HepG2 (cell line): ENCODE measurements at regions not wholly inside any gene's neighbourhood (a gene's known extent, or its start where the extent isn't known, plus 50 kb on each side); places are given as distances from the start of the nearest gene placed in this dataset.

Source experiments
- AHR ChIP-seq: IDR thresholded peaks from 2 replicates; pipeline ENCODE4 v1.6.1; 2018; ENCODE audit warnings: missing genetic modification reagents, missing compliant biosample characterization
- ELF4 ChIP-seq: sonication (generic); formaldehyde crosslinking; IDR thresholded peaks from 2 replicates; pipeline ENCODE4 v1.5.0; 2020; ENCODE audit warnings: missing genetic modification reagents, mild to moderate bottlenecking, moderate library complexity, borderline replicate concordance
- GABPB1 ChIP-seq: IDR thresholded peaks from 2 replicates; pipeline ENCODE4 v1.6.1; 2016; ENCODE audit warnings: mild to moderate bottlenecking, missing genetic modification reagents, moderate library complexity, missing compliant biosample characterization
- JUN ChIP-seq: sonication (generic); formaldehyde crosslinking; IDR thresholded peaks from 2 replicates; pipeline ENCODE4 v1.4.0; 2020; ENCODE audit warnings: mild to moderate bottlenecking, missing genetic modification reagents
- SP4 ChIP-seq: sonication (generic); formaldehyde crosslinking; IDR thresholded peaks from 2 replicates; pipeline ENCODE4 v1.8.1; 2023; ENCODE audit warnings: mild to moderate bottlenecking, missing genetic modification reagents
- SRSF4 ChIP-seq: fragments of 200-400 bp; formaldehyde crosslinking; IDR thresholded peaks from one replicate; pipeline ENCODE4 v1.6.1; 2018; ENCODE audit warnings: mild to moderate bottlenecking, low read depth, low read length, moderate library complexity; ENCODE audit not compliant: poor library complexity, severe bottlenecking
- TMF1 ChIP-seq: sonication (generic); formaldehyde crosslinking; IDR thresholded peaks from 2 replicates; pipeline ENCODE4 v1.8.1; 2022; ENCODE audit warnings: low read depth, missing genetic modification reagents
- ZFP37 ChIP-seq: sonication (generic); formaldehyde crosslinking; IDR thresholded peaks from 2 replicates; pipeline ENCODE4 v1.4.0; 2020; ENCODE audit warnings: missing genetic modification reagents, borderline replicate concordance
- ZNF354B ChIP-seq: sonication (generic); formaldehyde crosslinking; IDR thresholded peaks from 2 replicates; pipeline ENCODE4 v1.8.0; 2022; ENCODE audit warnings: mild to moderate bottlenecking, missing genetic modification reagents
- ZNF501 ChIP-seq: sonication (generic); formaldehyde crosslinking; IDR thresholded peaks from 2 replicates; pipeline ENCODE4 v1.5.1; 2020; ENCODE audit warnings: mild to moderate bottlenecking, moderate library complexity, missing genetic modification reagents
- ZUFSP ChIP-seq: sonication (generic); formaldehyde crosslinking; IDR thresholded peaks from 2 replicates; pipeline ENCODE4 v1.9.0; 2021; ENCODE audit warnings: missing genetic modification reagents, mild to moderate bottlenecking, borderline replicate concordance
- TF ChIP-seq, protein P1 (sequence below): sonication (generic); formaldehyde crosslinking; IDR thresholded peaks from 2 replicates; pipeline ENCODE4 v1.5.0; 2020; ENCODE audit warnings: missing genetic modification reagents, mild to moderate bottlenecking, borderline replicate concordance

DNA sequence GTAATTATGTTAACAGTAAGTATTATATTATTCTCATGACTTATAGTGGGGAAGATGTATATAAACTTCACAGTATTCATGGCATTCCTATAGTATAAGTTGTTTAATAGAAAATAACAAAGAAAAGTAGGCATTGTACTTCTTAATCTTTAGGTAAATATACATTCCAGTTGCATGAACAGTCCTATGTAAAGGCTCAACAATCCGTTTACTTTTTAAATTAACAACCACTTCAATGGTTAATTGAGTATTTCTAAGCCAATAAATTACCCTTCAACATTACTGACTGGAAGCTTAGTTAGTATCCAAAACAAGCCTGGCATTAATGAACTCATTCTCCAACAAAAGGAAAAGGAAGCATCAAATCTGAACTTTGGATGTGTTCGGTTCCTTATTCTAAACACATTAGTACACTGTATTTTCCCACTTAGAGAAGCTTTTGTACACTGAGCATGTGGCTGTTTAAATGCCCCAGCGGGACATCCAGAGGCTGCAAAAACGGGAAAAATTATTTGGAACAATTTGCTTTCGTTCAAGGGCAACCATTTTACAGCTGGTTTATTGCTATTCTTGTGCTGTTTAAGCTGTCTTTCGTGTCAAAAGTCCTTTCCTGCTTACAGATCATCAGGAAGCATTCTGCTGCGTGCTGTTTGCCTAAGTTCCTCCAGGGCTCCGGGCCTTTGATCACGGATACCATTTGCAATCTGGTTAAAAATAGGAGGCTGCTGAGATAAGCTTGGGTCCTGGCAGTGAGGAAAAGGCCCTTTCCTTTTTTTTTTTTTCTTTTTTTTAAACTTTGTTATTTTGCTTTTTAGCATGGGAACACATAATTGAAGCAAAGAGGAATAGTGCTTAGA lies 460.3 kb downstream of the SPRY1 start (continued):
- TF ChIP-seq ELF4 (CRISPR knock-in tag): no peak
- no peak for TF ChIP-seq JUN
- TF ChIP-seq, protein P1, sequence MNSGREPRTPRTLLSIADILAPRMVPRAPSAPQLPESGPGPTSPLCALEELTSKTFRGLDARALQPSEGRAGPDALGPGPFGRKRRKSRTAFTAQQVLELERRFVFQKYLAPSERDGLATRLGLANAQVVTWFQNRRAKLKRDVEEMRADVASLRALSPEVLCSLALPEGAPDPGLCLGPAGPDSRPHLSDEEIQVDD (CRISPR knock-in tag): no peak
- TF ChIP-seq GABPB1 (CRISPR knock-in tag): 0 out of 2 replicates have a peak, but pooled peaks have one; percentile 14
- TF ChIP-seq SP4 (CRISPR knock-in tag): no peak
- TF ChIP-seq SRSF4: no peak
- no peak for TF ChIP-seq TMF1
- 0 out of 2 replicates have a peak, but pooled peaks have one; percentile 28 for TF ChIP-seq ZFP37 (CRISPR knock-in tag)
- TF ChIP-seq AHR (CRISPR knock-in tag): 0 out of 2 replicates have a peak, but pooled peaks have one; percentile 32
- no peak for TF ChIP-seq ZNF354B (CRISPR knock-in tag)
- TF ChIP-seq ZUFSP (CRISPR knock-in tag): no peak
- TF ChIP-seq ZNF501 (CRISPR knock-in tag): peak; percentile 62; the same call in 1 of the 2 replicates
